Colonic mucosa (tissue), 4 donors: ENCODE measurements at regions not wholly inside any gene's neighbourhood (a gene's known extent, or its start where the extent isn't known, plus 50 kb on each side); places are given as distances from the start of the nearest gene placed in this dataset.

Experiments used
- DNase-seq: peaks from one replicate; pipeline ENCODE4 v3.0.0-alpha.2; 2020
- H3K27ac ChIP-seq: fragments of 200-600 bp; one replicate; pipeline ENCODE4 v1.8.0; 2021
- H3K27me3 ChIP-seq: fragments of 200-600 bp; one replicate; pipeline ENCODE4 v1.8.0; 2021
- H3K36me3 ChIP-seq: fragments of 200-600 bp; one replicate; pipeline ENCODE4 v1.8.0; 2021
- H3K4me1 ChIP-seq: fragments of 200-600 bp; one replicate; pipeline ENCODE4 v1.8.0; 2021; ENCODE audit warnings: mild to moderate bottlenecking
- H3K4me3 ChIP-seq: fragments of 200-600 bp; one replicate; pipeline ENCODE4 v1.8.0; 2021
- H3K9ac ChIP-seq, 2 donors: one replicate each; pipeline ENCODE4 v1.7.0; 2013; ENCODE audit warnings: control low read depth in 2 of 2, low read depth in 2 of 2, low read length in 2 of 2
- H3K9me3 ChIP-seq: fragments of 200-600 bp; one replicate; pipeline ENCODE4 v1.8.0; 2021
- intact Hi-C: fragments of 100-400 bp; cut with DNase I; formaldehyde crosslinking; loops from one replicate; pipeline ENCODE4 v1.14.1; 2022
- TF ChIP-seq, protein P1 (sequence below): fragments of 200-600 bp; IDR thresholded peaks from one replicate; pipeline ENCODE4 v1.8.0; 2022; ENCODE audit warnings: antibody characterized with exemption, mild to moderate bottlenecking
- donor health status: healthy.
- donor health status: DM: no; HTN: no; CAD: no.
- donor health status: DM: no; HTN: no; CAD: no.

DNA sequence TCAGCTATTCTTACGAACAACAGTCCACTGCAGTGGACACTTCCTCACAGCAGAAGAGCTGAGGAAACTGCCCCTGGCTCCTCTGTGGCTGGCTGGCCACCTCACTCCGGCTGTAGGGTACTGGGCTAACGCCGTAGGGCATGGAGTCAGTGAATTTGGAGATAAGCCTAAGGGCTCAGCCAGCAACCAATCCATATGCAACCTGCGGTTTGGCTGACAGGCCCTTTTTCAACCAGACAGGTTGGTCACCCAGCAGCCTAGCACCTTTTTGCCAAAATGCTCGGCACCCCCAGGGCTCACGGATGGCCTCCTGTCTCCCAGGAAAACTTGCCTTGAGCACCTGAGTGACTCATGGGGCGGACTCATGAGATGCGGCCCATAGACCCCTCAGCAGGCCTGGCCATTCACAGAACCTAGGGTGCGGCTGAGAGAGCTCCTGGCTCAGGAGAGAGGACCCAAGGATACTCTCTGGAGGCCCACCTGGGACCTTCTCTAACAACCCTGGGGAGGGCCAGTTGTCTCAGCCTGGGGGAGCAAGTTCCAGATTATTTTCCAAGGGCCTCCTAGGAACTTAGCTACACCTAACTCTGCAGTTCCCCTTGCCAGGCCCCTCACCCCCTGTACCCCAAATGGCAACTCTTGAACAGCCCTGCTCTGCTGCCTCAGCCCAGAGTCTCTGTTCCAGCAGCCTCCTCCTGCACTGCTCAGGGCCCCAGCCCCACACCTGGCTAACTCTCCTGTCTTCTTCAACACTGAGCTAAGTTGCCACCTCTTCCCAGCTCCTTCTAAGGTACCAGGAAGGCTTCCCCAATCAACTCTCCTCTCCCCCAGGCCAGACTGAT is 252.1 kb downstream of the CYP26B1 start:
- TF ChIP-seq, protein P1, sequence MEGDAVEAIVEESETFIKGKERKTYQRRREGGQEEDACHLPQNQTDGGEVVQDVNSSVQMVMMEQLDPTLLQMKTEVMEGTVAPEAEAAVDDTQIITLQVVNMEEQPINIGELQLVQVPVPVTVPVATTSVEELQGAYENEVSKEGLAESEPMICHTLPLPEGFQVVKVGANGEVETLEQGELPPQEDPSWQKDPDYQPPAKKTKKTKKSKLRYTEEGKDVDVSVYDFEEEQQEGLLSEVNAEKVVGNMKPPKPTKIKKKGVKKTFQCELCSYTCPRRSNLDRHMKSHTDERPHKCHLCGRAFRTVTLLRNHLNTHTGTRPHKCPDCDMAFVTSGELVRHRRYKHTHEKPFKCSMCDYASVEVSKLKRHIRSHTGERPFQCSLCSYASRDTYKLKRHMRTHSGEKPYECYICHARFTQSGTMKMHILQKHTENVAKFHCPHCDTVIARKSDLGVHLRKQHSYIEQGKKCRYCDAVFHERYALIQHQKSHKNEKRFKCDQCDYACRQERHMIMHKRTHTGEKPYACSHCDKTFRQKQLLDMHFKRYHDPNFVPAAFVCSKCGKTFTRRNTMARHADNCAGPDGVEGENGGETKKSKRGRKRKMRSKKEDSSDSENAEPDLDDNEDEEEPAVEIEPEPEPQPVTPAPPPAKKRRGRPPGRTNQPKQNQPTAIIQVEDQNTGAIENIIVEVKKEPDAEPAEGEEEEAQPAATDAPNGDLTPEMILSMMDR = no peak
- Histone ChIP-seq H3K27me3 (no peaks in the 10 kb centered on the region), H3K9ac (no peak overlapping the region), H3K36me3 (no peaks in the 10 kb centered on the region), H3K4me1 (no peaks in the 10 kb centered on the region), H3K9me3 (no peaks in the 10 kb centered on the region), H3K27ac (no peak overlapping the region), H3K4me3 (no peak overlapping the region)
- DNase-seq = no peak
- intact Hi-C loops = no loop called here

DNA sequence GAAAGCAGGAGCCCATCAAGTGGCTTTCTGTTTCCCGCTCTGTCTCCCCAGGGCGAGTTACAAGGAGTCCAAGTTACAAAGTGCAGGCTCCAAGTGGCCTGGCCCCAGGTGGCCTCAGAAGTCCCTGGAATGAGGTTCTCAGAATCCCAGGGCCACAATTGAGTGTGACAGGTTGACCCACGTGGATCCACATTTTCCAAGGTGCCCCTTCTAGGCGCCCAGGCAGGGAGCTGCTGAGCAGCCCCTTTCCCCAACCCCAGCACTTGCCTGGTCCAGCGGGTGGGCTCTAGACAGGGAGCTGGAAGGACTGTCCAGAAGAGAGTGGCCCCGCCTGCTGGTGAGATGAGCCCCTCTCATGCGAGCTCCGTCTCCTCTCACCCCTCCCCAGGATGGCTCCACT is 253.4 kb downstream of the CYP26B1 start:
- no peak for DNase-seq

DNA sequence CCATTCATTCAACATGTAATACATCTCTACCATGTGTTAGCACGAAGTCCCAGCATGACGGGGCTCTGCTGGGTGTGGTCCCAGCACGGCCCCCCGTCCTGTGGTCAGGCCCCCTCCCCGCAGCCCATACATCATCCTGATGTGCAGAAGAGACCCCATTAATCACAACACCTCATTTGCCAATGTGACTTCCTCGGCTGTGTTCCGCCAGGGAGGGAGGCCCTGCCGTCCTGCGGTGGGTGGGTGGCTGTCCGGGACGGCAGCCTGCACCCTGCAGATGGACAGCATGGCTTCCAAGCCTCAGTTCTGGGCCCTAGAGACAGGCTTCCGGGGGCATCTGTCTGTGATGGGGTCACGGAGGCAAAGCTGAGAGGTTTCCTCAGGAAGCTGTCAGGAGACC is 254.0 kb downstream of the CYP26B1 start:
- H3K9me3 ChIP-seq = no peaks in the 10 kb centered on the region
- H3K27me3 ChIP-seq = no peaks in the 10 kb centered on the region
- no peak overlapping the region for H3K9ac ChIP-seq
- no peaks in the 10 kb centered on the region for H3K4me1 ChIP-seq
- TF ChIP-seq, protein P1 = no peak
- no peak for DNase-seq
- no peaks in the 10 kb centered on the region for H3K36me3 ChIP-seq
- intact Hi-C loops = no loop called here
- no peak overlapping the region for H3K27ac ChIP-seq
- H3K4me3 ChIP-seq = no peak overlapping the region

More for the DNA sequence above, 253.4 kb downstream of the CYP26B1 start:
- no peaks in the 10 kb centered on the region for H3K36me3 ChIP-seq
- H3K27me3 ChIP-seq = no peaks in the 10 kb centered on the region
- no peaks in the 10 kb centered on the region for H3K9me3 ChIP-seq
- no peak overlapping the region for H3K4me3 ChIP-seq
- H3K9ac ChIP-seq = no peak overlapping the region
- H3K4me1 ChIP-seq = no peaks in the 10 kb centered on the region
- no peak overlapping the region for H3K27ac ChIP-seq
- TF ChIP-seq, protein P1 = no peak
- intact Hi-C loops = no loop called here

DNA sequence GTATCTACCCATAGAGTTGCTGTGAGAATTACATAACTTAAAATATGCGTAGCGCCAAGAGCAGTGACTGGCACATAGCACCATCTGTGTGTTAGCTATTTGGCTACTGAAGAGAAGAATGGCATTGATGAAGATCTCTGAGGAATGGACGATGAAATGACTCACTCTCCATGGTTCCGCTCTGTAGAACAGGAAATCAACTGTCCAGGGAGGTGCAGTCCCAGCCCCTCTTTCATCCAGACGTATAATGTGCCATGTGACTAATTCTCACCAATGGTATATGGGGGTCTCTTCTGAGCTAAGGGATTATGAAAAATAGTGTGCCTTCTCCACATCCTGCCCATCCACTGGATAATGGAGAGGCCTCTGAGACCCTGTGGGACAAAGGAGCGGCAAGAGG is 254.8 kb downstream of the CYP26B1 start:
- Histone ChIP-seq H3K27me3 (no peaks in the 10 kb centered on the region), H3K27ac (no peak overlapping the region), H3K4me1 (no peaks in the 10 kb centered on the region), H3K9ac (no peak overlapping the region), H3K9me3 (no peaks in the 10 kb centered on the region), H3K4me3 (no peak overlapping the region), H3K36me3 (no peaks in the 10 kb centered on the region)
- TF ChIP-seq, protein P1 = no peak
- no peak for DNase-seq
- intact Hi-C loops = no loop called here

DNA sequence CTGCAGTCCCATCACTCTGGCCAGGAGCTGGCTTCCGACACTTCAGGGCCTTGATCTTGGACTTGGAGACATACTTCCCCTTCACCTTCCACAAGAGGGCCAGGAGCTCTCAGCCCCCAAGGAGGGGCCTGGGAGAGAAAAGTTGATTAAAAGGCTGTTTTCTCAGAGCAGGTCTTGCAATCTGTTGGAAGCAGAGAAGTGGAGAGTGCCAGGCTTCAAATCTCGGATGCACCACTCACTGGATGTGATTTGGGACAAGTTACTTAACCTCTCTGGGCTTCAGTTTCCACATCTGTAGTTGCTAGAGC is 255.3 kb downstream of the CYP26B1 start:
- Histone ChIP-seq H3K4me1 (no peaks in the 10 kb centered on the region), H3K9me3 (no peaks in the 10 kb centered on the region), H3K9ac (no peak overlapping the region), H3K4me3 (no peak overlapping the region), H3K27ac (no peak overlapping the region), H3K27me3 (no peaks in the 10 kb centered on the region), H3K36me3 (no peaks in the 10 kb centered on the region)
- TF ChIP-seq, protein P1 = no peak
- no peak for DNase-seq
- intact Hi-C loops = no loop called here
